Karpas-422 (cell line): ENCODE measurements at regions not wholly inside any gene's neighbourhood (a gene's known extent, or its start where the extent isn't known, plus 50 kb on each side); places are given as distances from the start of the nearest gene placed in this dataset.
"Not testable (repeated sequence)": the region's sequence is repeated elsewhere in the genome, so short reads cannot be mapped to it uniquely, and the experiment has no call there.

ENCODE experiments used
- DNase-seq: peaks from one replicate; pipeline ENCODE4 v3.0.0-alpha.2; 2015
- H2AFZ ChIP-seq: fragments of 200-600 bp; sonication (generic); 2 replicates; pipeline ENCODE4 v1.6.1; 2014; ENCODE audit warnings: antibody characterized with exemption, low read length, mixed read lengths
- H3K27ac ChIP-seq: fragments of 200-600 bp; sonication (generic); 2 replicates; pipeline ENCODE4 v1.5.1; 2014; ENCODE audit warnings: mild to moderate bottlenecking, low read length, moderate library complexity
- H3K27me3 ChIP-seq: fragments of 200-600 bp; sonication (generic); 2 replicates; pipeline ENCODE4 v1.6.1; 2014; ENCODE audit warnings: low read length, mixed read lengths
- H3K36me3 ChIP-seq: fragments of 200-600 bp; sonication (generic); 2 replicates; pipeline ENCODE4 v1.6.1; 2014; ENCODE audit warnings: low read length, mixed read lengths; ENCODE audit not compliant: insufficient read depth
- H3K4me1 ChIP-seq: fragments of 200-600 bp; sonication (generic); 2 replicates; pipeline ENCODE4 v1.6.1; 2014; ENCODE audit warnings: mild to moderate bottlenecking, low read length, mixed read lengths
- H3K4me2 ChIP-seq: fragments of 200-600 bp; sonication (generic); 2 replicates; pipeline ENCODE4 v1.6.1; 2014; ENCODE audit warnings: low read length, low read depth, mild to moderate bottlenecking; ENCODE audit not compliant: poor library complexity, severe bottlenecking
- H3K4me3 ChIP-seq: fragments of 200-600 bp; sonication (generic); 2 replicates; pipeline ENCODE4 v1.5.1; 2014; ENCODE audit warnings: mild to moderate bottlenecking, antibody characterized with exemption, low read length, mixed read lengths
- H3K79me2 ChIP-seq: fragments of 200-600 bp; sonication (generic); 2 replicates; pipeline ENCODE4 v1.6.1; 2014; ENCODE audit warnings: mild to moderate bottlenecking, low read length, mixed read lengths
- H3K9ac ChIP-seq: fragments of 200-600 bp; sonication (generic); 2 replicates; pipeline ENCODE4 v1.6.0; 2014; ENCODE audit warnings: low read length
- H3K9me2 ChIP-seq: fragments of 200-600 bp; sonication (generic), shearing (Covaris generic); replicated peaks from 2 replicates; pipeline ENCODE4 v1.6.0; 2014; ENCODE audit warnings: mild to moderate bottlenecking, low read length, moderate library complexity; ENCODE audit not compliant: insufficient read depth
- H3K9me3 ChIP-seq: fragments of 300-700, 200-600 bp; sonication (generic); 2 replicates; pipeline ENCODE4 v1.6.1; 2014; ENCODE audit warnings: low read length, mixed read lengths
- H4K20me1 ChIP-seq: fragments of 200-600 bp; sonication (generic); 2 replicates; pipeline ENCODE4 v1.6.1; 2014; ENCODE audit warnings: mild to moderate bottlenecking, antibody characterized with exemption, low read length, low read depth; ENCODE audit not compliant: insufficient read depth

DNA sequence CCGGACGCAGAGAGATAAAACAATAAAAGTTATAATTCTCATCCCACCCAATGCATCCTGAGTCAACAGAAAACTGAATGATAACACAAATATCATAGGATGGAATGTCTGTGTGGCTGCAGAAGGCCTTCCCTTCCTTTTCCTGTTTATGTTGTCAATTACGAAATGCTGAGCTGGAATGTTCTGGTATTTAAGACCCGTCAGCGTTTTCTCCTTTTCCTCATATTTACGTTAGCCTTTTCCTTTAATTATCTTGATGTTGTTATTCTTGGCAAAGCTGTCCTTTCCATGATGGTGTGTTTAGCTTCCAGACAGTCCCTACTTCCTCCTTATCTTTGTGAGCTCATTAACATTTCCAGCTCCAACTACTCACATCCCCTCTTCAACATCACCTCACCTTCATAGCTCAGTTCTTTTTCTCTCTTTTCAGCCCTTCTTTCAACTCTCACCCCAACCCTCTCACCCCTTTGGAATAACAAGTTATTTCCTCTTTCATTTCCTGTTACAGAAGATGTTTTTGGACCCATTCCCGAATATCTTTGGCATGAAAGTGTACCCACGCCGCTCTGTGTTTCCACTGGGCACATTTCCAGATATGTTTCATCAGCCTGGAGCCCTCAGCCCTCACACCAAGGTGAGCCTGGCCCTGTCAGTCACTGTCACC is 221.6 kb downstream of the NR2F1-AS1 start:
- Histone ChIP-seq H3K36me3 (no peaks in the 10 kb centered on the region), H3K79me2 (no peaks in the 10 kb centered on the region), H3K4me1 (no peaks in the 10 kb centered on the region), H3K27me3 (no peaks in the 10 kb centered on the region), H2AFZ (no peak overlapping the region), H4K20me1 (no peaks in the 10 kb centered on the region), H3K4me2 (no peak overlapping the region), H3K27ac (no peak overlapping the region), H3K9me2 (no peaks in the 10 kb centered on the region), H3K9ac (no peak overlapping the region), H3K9me3 (no peaks in the 10 kb centered on the region), H3K4me3 (no peak overlapping the region)
- DNase-seq: no peak

DNA sequence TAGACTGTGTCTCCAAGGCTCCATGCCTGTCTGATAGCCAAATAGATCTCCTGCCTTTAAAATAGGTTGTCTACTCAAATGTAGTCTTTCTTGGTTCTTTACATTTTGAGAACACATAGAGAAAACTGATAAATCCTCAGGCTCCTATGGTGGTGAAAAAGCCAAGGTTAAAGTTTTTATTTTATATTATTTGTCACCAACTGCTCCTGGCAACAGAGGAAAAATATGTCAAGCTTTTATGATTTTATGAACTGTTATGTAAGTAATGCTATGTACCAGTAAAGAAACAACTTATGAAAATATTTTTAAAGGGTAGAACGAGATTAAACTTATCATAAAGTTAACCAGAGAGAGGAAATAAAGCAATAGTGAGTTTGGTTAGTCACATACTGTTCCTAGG is 222.8 kb downstream of the NR2F1-AS1 start:
- Histone ChIP-seq H3K4me2 (no peak overlapping the region), H3K9ac (no peak overlapping the region), H4K20me1 (no peaks in the 10 kb centered on the region), H3K4me1 (no peaks in the 10 kb centered on the region), H3K4me3 (no peak overlapping the region), H3K36me3 (no peaks in the 10 kb centered on the region), H3K27me3 (no peaks in the 10 kb centered on the region), H3K9me3 (no peaks in the 10 kb centered on the region), H3K9me2 (no peaks in the 10 kb centered on the region), H2AFZ (no peak overlapping the region), H3K27ac (no peak overlapping the region), H3K79me2 (no peaks in the 10 kb centered on the region)
- DNase-seq: no peak

DNA sequence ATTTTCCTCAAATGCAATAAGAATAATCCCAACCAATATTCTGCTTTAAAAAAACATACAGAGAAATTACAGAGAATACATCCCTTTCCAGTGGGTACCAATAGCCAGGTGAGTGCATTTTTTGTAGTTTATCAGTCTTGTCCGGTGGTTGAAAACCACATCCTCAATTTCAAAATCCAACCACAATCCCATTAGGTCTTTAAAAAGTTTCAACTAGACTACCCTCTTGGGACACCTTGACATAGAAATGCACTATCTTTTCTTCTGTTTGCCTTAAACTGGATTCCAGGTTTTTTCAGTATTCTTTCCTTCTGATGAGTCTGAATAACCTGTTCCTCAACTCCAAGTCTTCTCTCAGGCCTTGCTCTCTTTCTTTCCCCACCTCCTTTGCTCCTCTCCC is 223.3 kb downstream of the NR2F1-AS1 start:
- Histone ChIP-seq H3K79me2 (no peaks in the 10 kb centered on the region), H2AFZ (no peak overlapping the region), H3K9me2 (no peaks in the 10 kb centered on the region), H3K4me2 (no peak overlapping the region), H3K36me3 (no peaks in the 10 kb centered on the region), H3K27me3 (no peaks in the 10 kb centered on the region), H3K9me3 (no peaks in the 10 kb centered on the region), H3K9ac (no peak overlapping the region), H4K20me1 (no peaks in the 10 kb centered on the region), H3K4me3 (no peak overlapping the region), H3K4me1 (no peaks in the 10 kb centered on the region), H3K27ac (no peak overlapping the region)
- no peak for DNase-seq

DNA sequence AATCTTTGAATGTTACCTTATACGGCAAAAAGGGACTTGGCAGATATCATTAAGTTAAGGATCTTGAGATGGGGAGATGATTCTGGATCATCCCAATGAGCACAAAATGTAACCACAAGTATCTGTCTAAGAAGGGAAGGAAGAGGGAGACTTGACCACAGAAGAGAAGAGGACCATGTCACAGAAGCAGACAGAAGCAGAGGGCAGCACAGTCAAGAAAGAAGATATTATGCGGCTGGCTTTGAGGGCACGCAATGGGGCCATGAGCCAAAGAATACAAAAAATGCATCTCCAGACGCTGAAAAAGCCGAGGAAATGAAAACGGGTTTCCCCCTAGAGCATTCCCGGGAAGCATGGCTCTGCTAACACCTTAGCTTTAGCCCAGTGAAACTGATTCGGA is 225.3 kb downstream of the NR2F1-AS1 start:
- Histone ChIP-seq H3K36me3 (no peaks in the 10 kb centered on the region), H3K4me3 (no peak overlapping the region), H3K27ac (no peak overlapping the region), H3K4me1 (no peaks in the 10 kb centered on the region), H3K9me2 (no peaks in the 10 kb centered on the region), H4K20me1 (no peaks in the 10 kb centered on the region), H3K9me3 (no peaks in the 10 kb centered on the region), H3K79me2 (no peaks in the 10 kb centered on the region), H3K9ac (no peak overlapping the region), H3K27me3 (no peaks in the 10 kb centered on the region), H3K4me2 (no peak overlapping the region), H2AFZ (no peak overlapping the region)
- no peak for DNase-seq

DNA sequence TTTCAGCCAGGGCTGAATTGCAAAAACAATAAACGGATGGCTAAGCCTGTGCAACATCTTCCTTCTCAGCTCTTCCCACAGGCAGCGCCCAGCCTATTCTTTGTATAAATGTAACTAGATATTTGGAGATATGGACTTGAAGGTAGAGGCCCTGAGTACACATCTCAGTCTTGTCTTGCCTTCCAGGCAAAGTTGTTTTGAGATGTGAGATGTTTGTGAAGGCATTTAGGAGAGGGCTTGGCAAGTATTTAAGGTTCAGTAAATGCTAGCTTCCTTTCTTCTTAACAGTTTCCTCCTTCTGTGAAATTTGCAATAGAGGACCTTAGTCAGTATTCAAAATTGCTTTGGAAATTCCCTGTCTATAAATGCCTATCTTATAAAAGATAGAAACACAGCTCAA is 228.8 kb downstream of the NR2F1-AS1 start:
- no peak for DNase-seq
- no peaks in the 10 kb centered on the region for H3K9me3 ChIP-seq
- H3K9me2 ChIP-seq: no peaks in the 10 kb centered on the region
- no peaks in the 10 kb centered on the region for H4K20me1 ChIP-seq
- no peak overlapping the region for H3K4me3 ChIP-seq
- H3K79me2 ChIP-seq: no peaks in the 10 kb centered on the region
- no peaks in the 10 kb centered on the region for H3K4me1 ChIP-seq
- no peak overlapping the region for H2AFZ ChIP-seq
- no peak overlapping the region for H3K4me2 ChIP-seq
- no peak overlapping the region for H3K9ac ChIP-seq
- no peaks in the 10 kb centered on the region for H3K27me3 ChIP-seq
- H3K27ac ChIP-seq: no peak overlapping the region
- no peaks in the 10 kb centered on the region for H3K36me3 ChIP-seq

DNA sequence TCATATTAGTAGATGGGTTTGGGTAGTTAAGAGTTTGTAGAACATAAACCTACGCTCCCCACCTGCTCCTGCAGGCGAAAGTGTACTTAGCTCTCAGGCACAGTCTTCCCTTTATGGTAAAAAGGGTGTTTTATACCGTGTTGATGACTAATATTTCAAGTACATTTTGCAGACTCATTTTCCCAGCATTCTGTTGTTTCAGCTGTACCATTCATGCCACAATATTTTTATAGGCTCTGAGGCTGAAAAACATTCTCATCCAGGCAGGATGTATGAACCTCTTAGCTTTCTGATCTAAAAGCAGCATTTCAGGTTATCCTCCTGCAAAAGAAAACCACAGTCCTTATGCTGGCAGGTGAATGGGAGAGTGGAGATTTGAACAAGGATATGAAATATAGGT is 231.4 kb downstream of the NR2F1-AS1 start:
- Histone ChIP-seq H3K27me3 (no peaks in the 10 kb centered on the region), H3K4me2 (no peak overlapping the region), H3K9ac (no peak overlapping the region), H3K9me3 (no peaks in the 10 kb centered on the region), H3K27ac (no peak overlapping the region), H2AFZ (no peak overlapping the region), H3K4me1 (no peaks in the 10 kb centered on the region), H3K36me3 (no peaks in the 10 kb centered on the region), H3K4me3 (no peak overlapping the region), H3K9me2 (no peaks in the 10 kb centered on the region), H3K79me2 (no peaks in the 10 kb centered on the region), H4K20me1 (no peaks in the 10 kb centered on the region)
- no peak for DNase-seq

DNA sequence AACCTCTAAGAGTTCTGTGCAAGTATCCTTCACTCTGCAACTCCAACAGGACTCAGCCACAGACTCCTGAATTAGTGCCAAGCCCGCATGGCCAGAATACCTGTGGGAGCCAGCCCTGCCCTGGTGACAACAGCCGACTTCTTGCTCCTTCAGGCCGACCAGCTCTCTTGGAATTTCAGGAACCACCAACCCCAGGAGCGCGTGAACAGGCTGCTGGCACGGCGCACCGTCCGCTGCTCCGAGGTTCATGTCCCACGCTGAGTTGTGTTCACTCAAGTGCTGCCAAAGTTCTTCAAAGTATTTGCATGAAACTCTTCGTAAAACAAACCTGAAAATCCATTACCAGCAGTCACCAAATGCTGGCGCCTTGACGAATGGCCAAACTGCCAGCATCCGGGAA is 232.8 kb downstream of the NR2F1-AS1 start:
- H3K4me2 ChIP-seq: no peak overlapping the region

DNA sequence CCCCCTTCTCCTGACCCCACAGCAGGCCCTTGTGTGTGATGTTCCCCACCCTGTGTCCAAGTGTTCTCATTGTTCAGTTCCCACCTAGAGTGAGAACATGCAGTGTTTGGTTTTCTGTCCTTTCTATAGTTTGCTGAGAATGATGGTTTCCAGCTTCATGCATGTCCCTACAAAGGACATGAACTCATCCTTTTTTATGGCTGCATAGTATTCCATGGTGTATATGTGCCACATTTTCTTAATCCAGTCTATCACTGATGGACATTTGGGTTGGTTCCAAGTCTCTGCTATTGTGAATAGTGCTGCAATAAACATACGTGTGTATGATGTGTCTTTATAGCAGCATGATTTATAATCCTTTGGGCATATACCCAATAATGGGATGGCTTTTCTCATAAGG is 234.2 kb downstream of the NR2F1-AS1 start:
- H3K36me3 ChIP-seq, H4K20me1 ChIP-seq, H2AFZ ChIP-seq: not testable (repeated sequence)

More for the DNA sequence above, 232.8 kb downstream of the NR2F1-AS1 start:
- Histone ChIP-seq H3K4me1 (no peaks in the 10 kb centered on the region), H3K9ac (no peak overlapping the region), H2AFZ (no peak overlapping the region), H3K9me2 (no peaks in the 10 kb centered on the region), H3K79me2 (no peaks in the 10 kb centered on the region), H3K9me3 (no peaks in the 10 kb centered on the region), H3K27me3 (no peaks in the 10 kb centered on the region), H4K20me1 (no peaks in the 10 kb centered on the region), H3K36me3 (no peaks in the 10 kb centered on the region), H3K4me3 (no peak overlapping the region), H3K27ac (no peak overlapping the region)
- no peak for DNase-seq

DNA sequence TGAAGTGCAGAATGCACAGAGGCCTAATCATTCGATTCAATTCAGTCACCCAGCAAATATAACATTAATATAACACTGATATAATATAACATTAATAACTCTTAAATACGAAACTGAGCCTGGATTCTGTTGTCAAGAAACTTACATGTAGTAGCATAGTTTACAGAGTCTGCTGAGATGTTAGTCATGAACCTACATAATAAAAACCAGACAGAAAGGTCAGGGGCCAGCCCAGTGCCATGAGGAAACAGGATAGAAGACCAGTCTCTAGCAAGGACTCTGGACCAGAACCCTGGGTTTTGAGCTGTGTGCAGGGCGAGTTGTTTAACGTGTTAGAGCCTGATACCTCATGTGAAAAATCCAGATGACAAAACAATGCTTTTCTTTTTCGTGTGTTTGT is 234.7 kb downstream of the NR2F1-AS1 start:
- Histone ChIP-seq H3K9me2 (no peaks in the 10 kb centered on the region), H3K9me3 (no peaks in the 10 kb centered on the region), H3K36me3 (no peaks in the 10 kb centered on the region), H3K4me1 (no peaks in the 10 kb centered on the region), H3K27ac (no peak overlapping the region), H3K79me2 (no peaks in the 10 kb centered on the region), H3K9ac (no peak overlapping the region), H4K20me1 (no peaks in the 10 kb centered on the region), H3K4me3 (no peak overlapping the region), H2AFZ (no peak overlapping the region), H3K27me3 (no peaks in the 10 kb centered on the region), H3K4me2 (no peak overlapping the region)
- DNase-seq: no peak

More for the DNA sequence above, 234.2 kb downstream of the NR2F1-AS1 start:
- H3K4me3 ChIP-seq, H3K9me3 ChIP-seq, H3K27ac ChIP-seq, H3K27me3 ChIP-seq, DNase-seq, H3K79me2 ChIP-seq, H3K9me2 ChIP-seq, H3K9ac ChIP-seq, H3K4me1 ChIP-seq, H3K4me2 ChIP-seq: not testable (repeated sequence)
